GM19035 (cell line): ENCODE measurements at regions not wholly inside any gene's neighbourhood (a gene's known extent, or its start where the extent isn't known, plus 50 kb on each side); places are given as distances from the start of the nearest gene placed in this dataset.
"Not testable (repeated sequence)": the region's sequence is repeated elsewhere in the genome, so short reads cannot be mapped to it uniquely, and the experiment has no call there.

Experiments
- ATAC-seq: cut with Tn5 transposase; IDR thresholded peaks from one replicate; pipeline ENCODE4 v1.9.1; 2021; ENCODE audit not compliant: unreplicated experiment

GRCh38 chr15:66959875-66960274 lies 105.5 kb upstream of the SMAD3 start:
- ATAC-seq = no peak

- ATAC-seq = no peak
Measured at GRCh38 chr15:66960519-66960918, 104.9 kb upstream of the SMAD3 start.

GRCh38 chr15:66961407-66961884 lies 104.0 kb upstream of the SMAD3 start:
- ATAC-seq = no peak

- ATAC-seq = no peak
Measured at GRCh38 chr15:66961901-66962300, 103.5 kb upstream of the SMAD3 start.

GRCh38 chr15:66962522-66962921 lies 102.9 kb upstream of the SMAD3 start:
- no peak for ATAC-seq

- ATAC-seq = no peak
Measured at GRCh38 chr15:66963084-66963483, 102.3 kb upstream of the SMAD3 start.

GRCh38 chr15:66963710-66964109 lies 101.7 kb upstream of the SMAD3 start:
- no peak for ATAC-seq

GRCh38 chr15:66964111-66964738 lies 101.2 kb upstream of the SMAD3 start:
- no peak for ATAC-seq

GRCh38 chr15:66964791-66965190 lies 100.6 kb upstream of the SMAD3 start:
- ATAC-seq = no peak

- ATAC-seq = no peak
Measured at GRCh38 chr15:66965201-66965900, 100.1 kb upstream of the SMAD3 start.

GRCh38 chr15:66966256-66966655 lies 99.1 kb upstream of the SMAD3 start:
- no peak for ATAC-seq

- no peak for ATAC-seq
Measured at GRCh38 chr15:66968806-66969596, 96.4 kb upstream of the SMAD3 start.

GRCh38 chr15:66974131-66974530 lies 91.3 kb upstream of the SMAD3 start:
- ATAC-seq = not testable (repeated sequence)

- ATAC-seq = not testable (repeated sequence)
Measured at GRCh38 chr15:66976106-66976640, 89.2 kb upstream of the SMAD3 start.

GRCh38 chr15:66980326-66980725 lies 85.1 kb upstream of the SMAD3 start:
- not testable (repeated sequence) for ATAC-seq

GRCh38 chr15:66981771-66982170 lies 83.6 kb upstream of the SMAD3 start:
- no peak for ATAC-seq

- ATAC-seq = no peak
Measured at GRCh38 chr15:66982250-66982649, 83.2 kb upstream of the SMAD3 start.

GRCh38 chr15:66982816-66983215 lies 82.6 kb upstream of the SMAD3 start:
- no peak for ATAC-seq

- no peak for ATAC-seq
Measured at GRCh38 chr15:66985653-66986052, 79.7 kb upstream of the SMAD3 start.

GRCh38 chr15:66986951-66987350 lies 78.5 kb upstream of the SMAD3 start:
- ATAC-seq = no peak

- ATAC-seq = no peak
Measured at GRCh38 chr15:66993090-66993489, 72.3 kb upstream of the SMAD3 start.
